ENCODE measurements at regions not wholly inside any gene's neighbourhood (a gene's known extent, or its start where the extent isn't known, plus 50 kb on each side); places are given as distances from the start of the nearest gene placed in this dataset.
"Not testable (repeated sequence)": the region's sequence is repeated elsewhere in the genome, so short reads cannot be mapped to it uniquely, and the experiment has no call there.

- no peak for DNase-seq (ENCODE audit: low read depth)
Observed at GRCh38 chr13:81995316-81995715, 1654.4 kb upstream of the SPRY2 start.

- DNase-seq (ENCODE audit: low read depth), result no peak
Observed at GRCh38 chr13:81990652-81991051, 1649.7 kb upstream of the SPRY2 start.

GRCh38 chr13:81988567-81988966, 1647.6 kb upstream of the SPRY2 start:
- no peak for DNase-seq (ENCODE audit: low read depth)

- no peak for DNase-seq (ENCODE audit: low read depth)
Observed at GRCh38 chr13:81987677-81988357, 1646.9 kb upstream of the SPRY2 start.

- DNase-seq (ENCODE audit: low read depth), result no peak
Observed at GRCh38 chr13:81987159-81987558, 1646.2 kb upstream of the SPRY2 start.

- DNase-seq (ENCODE audit: low read depth), result no peak
Observed at GRCh38 chr13:81986308-81986707, 1645.4 kb upstream of the SPRY2 start.

GRCh38 chr13:81957121-81957520, 1616.2 kb upstream of the SPRY2 start:
- DNase-seq (ENCODE audit: low read depth), result no peak

GRCh38 chr13:81929988-81930387, 1589.1 kb upstream of the SPRY2 start:
- peak; percentile 20 for DNase-seq (ENCODE audit: low read depth)

GRCh38 chr13:81927347-81927746, 1586.4 kb upstream of the SPRY2 start:
- peak; percentile 4 for DNase-seq (ENCODE audit: low read depth)

GRCh38 chr13:81917810-81918209, 1576.9 kb upstream of the SPRY2 start:
- no peak for DNase-seq (ENCODE audit: low read depth)

- peak; percentile 10 for DNase-seq (ENCODE audit: low read depth)
Observed at GRCh38 chr13:81916461-81916860, 1575.5 kb upstream of the SPRY2 start.

- DNase-seq (ENCODE audit: low read depth), result no peak
Observed at GRCh38 chr13:81907787-81908372, 1567.0 kb upstream of the SPRY2 start.

- DNase-seq (ENCODE audit: low read depth), result no peak
Observed at GRCh38 chr13:81888855-81889254, 1547.9 kb upstream of the SPRY2 start.

- DNase-seq (ENCODE audit: low read depth), result no peak
Observed at GRCh38 chr13:81874681-81875661, 1534.0 kb upstream of the SPRY2 start.

GRCh38 chr13:81874253-81874652, 1533.3 kb upstream of the SPRY2 start:
- no peak for DNase-seq (ENCODE audit: low read depth)

- peak; percentile 3 for DNase-seq (ENCODE audit: low read depth)
Observed at GRCh38 chr13:81872581-81872980, 1531.7 kb upstream of the SPRY2 start.

- DNase-seq (ENCODE audit: low read depth), result not testable (repeated sequence)
Observed at GRCh38 chr13:81871751-81872325, 1530.9 kb upstream of the SPRY2 start.

GRCh38 chr13:81848291-81848690, 1507.4 kb upstream of the SPRY2 start:
- DNase-seq (ENCODE audit: low read depth), result no peak

GRCh38 chr13:81846771-81847170, 1505.8 kb upstream of the SPRY2 start:
- no peak for DNase-seq (ENCODE audit: low read depth)

- DNase-seq (ENCODE audit: low read depth), result no peak
Observed at GRCh38 chr13:81821259-81821658, 1480.3 kb upstream of the SPRY2 start.

- no peak for DNase-seq (ENCODE audit: low read depth)
Observed at GRCh38 chr13:81800433-81800832, 1459.5 kb upstream of the SPRY2 start.

- DNase-seq (ENCODE audit: low read depth), result no peak
Observed at GRCh38 chr13:81795710-81796109, 1454.8 kb upstream of the SPRY2 start.

All from iris pigment epithelial cell (primary cell).